ENCODE measurements at regions not wholly inside any gene's neighbourhood (a gene's known extent, or its start where the extent isn't known, plus 50 kb on each side); places are given as distances from the start of the nearest gene placed in this dataset.

- 66 to 73% methylated on average over 12 of the region's 12 CpGs for WGBS, 2 donors
- Histone ChIP-seq H3K9me3 (no peaks in the 10 kb centered on the region), H3K36me3 (no peaks in the 10 kb centered on the region), H3K27ac (no peak overlapping the region), H3K27me3 (no peaks in the 10 kb centered on the region), H3K4me1 (no peaks in the 10 kb centered on the region), H3K4me3 (no peak overlapping the region)
- DNase-seq = no peak
- TF ChIP-seq, protein P1, sequence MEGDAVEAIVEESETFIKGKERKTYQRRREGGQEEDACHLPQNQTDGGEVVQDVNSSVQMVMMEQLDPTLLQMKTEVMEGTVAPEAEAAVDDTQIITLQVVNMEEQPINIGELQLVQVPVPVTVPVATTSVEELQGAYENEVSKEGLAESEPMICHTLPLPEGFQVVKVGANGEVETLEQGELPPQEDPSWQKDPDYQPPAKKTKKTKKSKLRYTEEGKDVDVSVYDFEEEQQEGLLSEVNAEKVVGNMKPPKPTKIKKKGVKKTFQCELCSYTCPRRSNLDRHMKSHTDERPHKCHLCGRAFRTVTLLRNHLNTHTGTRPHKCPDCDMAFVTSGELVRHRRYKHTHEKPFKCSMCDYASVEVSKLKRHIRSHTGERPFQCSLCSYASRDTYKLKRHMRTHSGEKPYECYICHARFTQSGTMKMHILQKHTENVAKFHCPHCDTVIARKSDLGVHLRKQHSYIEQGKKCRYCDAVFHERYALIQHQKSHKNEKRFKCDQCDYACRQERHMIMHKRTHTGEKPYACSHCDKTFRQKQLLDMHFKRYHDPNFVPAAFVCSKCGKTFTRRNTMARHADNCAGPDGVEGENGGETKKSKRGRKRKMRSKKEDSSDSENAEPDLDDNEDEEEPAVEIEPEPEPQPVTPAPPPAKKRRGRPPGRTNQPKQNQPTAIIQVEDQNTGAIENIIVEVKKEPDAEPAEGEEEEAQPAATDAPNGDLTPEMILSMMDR (IDR thresholded peaks at IDR 0.05) = no peak
- TF ChIP-seq POLR2A (IDR thresholded peaks at IDR 0.05) = no peak
- intact Hi-C loops (cut with DNase I) = no loop called here
Measured at GRCh38 chr12:22971701-22972191, 346.8 kb downstream of the ETNK1 start.

- no peak for DNase-seq
- H3K4me3 ChIP-seq = no peak overlapping the region
- H3K9me3 ChIP-seq = no peaks in the 10 kb centered on the region
- intact Hi-C loops (cut with DNase I) = no loop called here
- no peak for TF ChIP-seq POLR2A (IDR thresholded peaks at IDR 0.05)
- TF ChIP-seq, protein P1 (IDR thresholded peaks at IDR 0.05) = no peak
- H3K36me3 ChIP-seq = no peaks in the 10 kb centered on the region
- no peaks in the 10 kb centered on the region for H3K27me3 ChIP-seq
- H3K4me1 ChIP-seq = no peaks in the 10 kb centered on the region
- H3K27ac ChIP-seq = no peak overlapping the region
Measured at GRCh38 chr12:22974865-22975264, 349.9 kb downstream of the ETNK1 start.

GRCh38 chr12:22978962-22979361 lies 354.0 kb downstream of the ETNK1 start:
- no peak for DNase-seq
- H3K36me3 ChIP-seq = no peaks in the 10 kb centered on the region
- no peaks in the 10 kb centered on the region for H3K4me1 ChIP-seq
- WGBS, 2 donors = 40 to 61% methylated on average over 2 of the region's 2 CpGs
- H3K4me3 ChIP-seq = no peak overlapping the region
- intact Hi-C loops (cut with DNase I) = no loop called here
- H3K27me3 ChIP-seq = no peaks in the 10 kb centered on the region
- no peak overlapping the region for H3K27ac ChIP-seq
- H3K9me3 ChIP-seq = no peaks in the 10 kb centered on the region
- TF ChIP-seq, protein P1 (IDR thresholded peaks at IDR 0.05) = no peak
- no peak for TF ChIP-seq POLR2A (IDR thresholded peaks at IDR 0.05)

GRCh38 chr12:22979854-22980469 lies 355.0 kb downstream of the ETNK1 start:
- H3K36me3 ChIP-seq = no peaks in the 10 kb centered on the region
- no peak for TF ChIP-seq POLR2A (IDR thresholded peaks at IDR 0.05)
- TF ChIP-seq, protein P1 (IDR thresholded peaks at IDR 0.05) = no peak
- no peaks in the 10 kb centered on the region for H3K4me1 ChIP-seq
- no peaks in the 10 kb centered on the region for H3K27me3 ChIP-seq
- DNase-seq = no peak
- H3K27ac ChIP-seq = no peak overlapping the region
- WGBS, 2 donors = 57 to 64% methylated on average over 5 of the region's 5 CpGs
- intact Hi-C loops (cut with DNase I) = no loop called here
- no peak overlapping the region for H3K4me3 ChIP-seq
- H3K9me3 ChIP-seq = no peaks in the 10 kb centered on the region

- H3K4me1 ChIP-seq = no peaks in the 10 kb centered on the region
- no peak for DNase-seq
- TF ChIP-seq POLR2A (IDR thresholded peaks at IDR 0.05) = no peak
- TF ChIP-seq, protein P1 (IDR thresholded peaks at IDR 0.05) = no peak
- no peaks in the 10 kb centered on the region for H3K9me3 ChIP-seq
- intact Hi-C loops (cut with DNase I) = no loop called here
- no peaks in the 10 kb centered on the region for H3K27me3 ChIP-seq
- H3K4me3 ChIP-seq = no peak overlapping the region
- 79 to 81% methylated on average over 2 to 3 of the region's 3 CpGs for WGBS, 2 donors
- no peak overlapping the region for H3K27ac ChIP-seq
- H3K36me3 ChIP-seq = no peaks in the 10 kb centered on the region
Measured at GRCh38 chr12:22981711-22982110, 356.7 kb downstream of the ETNK1 start.
